ENCODE measurements at regions not wholly inside any gene's neighbourhood (a gene's known extent, or its start where the extent isn't known, plus 50 kb on each side); places are given as distances from the start of the nearest gene placed in this dataset.
"Not testable (repeated sequence)": the region's sequence is repeated elsewhere in the genome, so short reads cannot be mapped to it uniquely, and the experiment has no call there.

- no CpG with 5 or more reads among the region's 3 CpGs for whole genome bisulfite sequencing, 2 donors (ENCODE audit: extremely low coverage in 2 of 2, insufficient read length in 2 of 2, insufficient replicate concordance in 1 of 2)
- not testable (repeated sequence) for H3K23ac ChIP-seq (ENCODE audit: low read depth, low read length, poor library complexity); H3K4me2 ChIP-seq (ENCODE audit: insufficient read depth, low read length, poor library complexity, severe bottlenecking); H2BK12ac ChIP-seq (ENCODE audit: low read length); H3K9ac ChIP-seq (ENCODE audit: low read depth, low read length, poor library complexity); H3K36me3 ChIP-seq (replicated peaks in 1 of 2; ENCODE audit: control insufficient read depth in 2 of 2, insufficient read depth in 2 of 2, low read length in 2 of 2); H3K27me3 ChIP-seq (ENCODE audit: control insufficient read depth in 3 of 3, insufficient read depth in 3 of 3, low read depth in 1 of 3, low read length in 3 of 3); H3K4me3 ChIP-seq (ENCODE audit: low read length in 2 of 2); DNase-seq (ENCODE audit: low spot score); H4K91ac ChIP-seq (ENCODE audit: low read depth, low read length, poor library complexity); H2BK15ac ChIP-seq (ENCODE audit: low read length); H4K8ac ChIP-seq (ENCODE audit: low read depth, low read length); H2AK5ac ChIP-seq (ENCODE audit: low read depth, low read length); H2AFZ ChIP-seq (ENCODE audit: low read length); H3K4me1 ChIP-seq (ENCODE audit: control insufficient read depth in 2 of 2, insufficient read depth in 1 of 2, low read depth in 1 of 2, low read length in 2 of 2); H3K14ac ChIP-seq (ENCODE audit: low read length); H3K18ac ChIP-seq (ENCODE audit: low read length); H3K4ac ChIP-seq (ENCODE audit: low read length); H3K27ac ChIP-seq (replicated peaks; ENCODE audit: low read length); H2BK5ac ChIP-seq (ENCODE audit: low read length); H2BK120ac ChIP-seq (ENCODE audit: low read depth, low read length); H3K79me1 ChIP-seq (ENCODE audit: low read depth, low read length); H3K9me3 ChIP-seq (replicated peaks in 1 of 2; ENCODE audit: control insufficient read depth in 2 of 2, insufficient read depth in 1 of 2, low read depth in 1 of 2, low read length in 2 of 2)
Observed at GRCh38 chr2:131309833-131310232, 54.1 kb downstream of the RAB6D start.

- H2AK5ac ChIP-seq (ENCODE audit: low read depth, low read length); H2BK120ac ChIP-seq (ENCODE audit: low read depth, low read length); H4K8ac ChIP-seq (ENCODE audit: low read depth, low read length); H4K91ac ChIP-seq (ENCODE audit: low read depth, low read length, poor library complexity); H3K14ac ChIP-seq (ENCODE audit: low read length); H2BK5ac ChIP-seq (ENCODE audit: low read length); H3K27ac ChIP-seq (replicated peaks; ENCODE audit: low read length); H3K4me3 ChIP-seq (ENCODE audit: low read length in 2 of 2); H3K36me3 ChIP-seq (replicated peaks in 1 of 2; ENCODE audit: control insufficient read depth in 2 of 2, insufficient read depth in 2 of 2, low read length in 2 of 2); H2AFZ ChIP-seq (ENCODE audit: low read length); H3K4me1 ChIP-seq (ENCODE audit: control insufficient read depth in 2 of 2, insufficient read depth in 1 of 2, low read depth in 1 of 2, low read length in 2 of 2); H3K27me3 ChIP-seq (ENCODE audit: control insufficient read depth in 3 of 3, insufficient read depth in 3 of 3, low read depth in 1 of 3, low read length in 3 of 3); H3K18ac ChIP-seq (ENCODE audit: low read length); H3K9ac ChIP-seq (ENCODE audit: low read depth, low read length, poor library complexity); H3K79me1 ChIP-seq (ENCODE audit: low read depth, low read length); H3K4me2 ChIP-seq (ENCODE audit: insufficient read depth, low read length, poor library complexity, severe bottlenecking); H3K9me3 ChIP-seq (replicated peaks in 1 of 2; ENCODE audit: control insufficient read depth in 2 of 2, insufficient read depth in 1 of 2, low read depth in 1 of 2, low read length in 2 of 2); H3K23ac ChIP-seq (ENCODE audit: low read depth, low read length, poor library complexity); H3K4ac ChIP-seq (ENCODE audit: low read length); H2BK12ac ChIP-seq (ENCODE audit: low read length); H2BK15ac ChIP-seq (ENCODE audit: low read length): not testable (repeated sequence)
- WGBS, 2 donors (ENCODE audit: extremely low coverage in 2 of 2, insufficient read length in 2 of 2, insufficient replicate concordance in 1 of 2), result no CpG with 5 or more reads among the region's 34 CpGs
- peak; percentile 1 for DNase-seq (ENCODE audit: low spot score)
Observed at GRCh38 chr2:131300153-131300552, 63.8 kb downstream of the RAB6D start.

- H2BK5ac ChIP-seq (ENCODE audit: low read length); DNase-seq (ENCODE audit: low spot score); H3K9ac ChIP-seq (ENCODE audit: low read depth, low read length, poor library complexity); H3K9me3 ChIP-seq (replicated peaks in 1 of 2; ENCODE audit: control insufficient read depth in 2 of 2, insufficient read depth in 1 of 2, low read depth in 1 of 2, low read length in 2 of 2); H3K79me1 ChIP-seq (ENCODE audit: low read depth, low read length); H2AFZ ChIP-seq (ENCODE audit: low read length); H2AK5ac ChIP-seq (ENCODE audit: low read depth, low read length); H3K4ac ChIP-seq (ENCODE audit: low read length); H3K4me1 ChIP-seq (ENCODE audit: control insufficient read depth in 2 of 2, insufficient read depth in 1 of 2, low read depth in 1 of 2, low read length in 2 of 2); H2BK120ac ChIP-seq (ENCODE audit: low read depth, low read length); H3K27ac ChIP-seq (replicated peaks; ENCODE audit: low read length); H3K14ac ChIP-seq (ENCODE audit: low read length); H4K91ac ChIP-seq (ENCODE audit: low read depth, low read length, poor library complexity); H3K27me3 ChIP-seq (ENCODE audit: control insufficient read depth in 3 of 3, insufficient read depth in 3 of 3, low read depth in 1 of 3, low read length in 3 of 3); H3K18ac ChIP-seq (ENCODE audit: low read length); H3K23ac ChIP-seq (ENCODE audit: low read depth, low read length, poor library complexity); H2BK15ac ChIP-seq (ENCODE audit: low read length); H2BK12ac ChIP-seq (ENCODE audit: low read length); H3K4me3 ChIP-seq (ENCODE audit: low read length in 2 of 2); H4K8ac ChIP-seq (ENCODE audit: low read depth, low read length); H3K4me2 ChIP-seq (ENCODE audit: insufficient read depth, low read length, poor library complexity, severe bottlenecking); H3K36me3 ChIP-seq (replicated peaks in 1 of 2; ENCODE audit: control insufficient read depth in 2 of 2, insufficient read depth in 2 of 2, low read length in 2 of 2): not testable (repeated sequence)
- no CpG with 5 or more reads among the region's 8 CpGs for WGBS, 2 donors (ENCODE audit: extremely low coverage in 2 of 2, insufficient read length in 2 of 2, insufficient replicate concordance in 1 of 2)
Observed at GRCh38 chr2:131277857-131278256, 68.5 kb downstream of the POTEE start.

GRCh38 chr2:131277289-131277688 is 68.0 kb downstream of the POTEE start:
- H3K9me3 ChIP-seq (replicated peaks in 1 of 2; ENCODE audit: control insufficient read depth in 2 of 2, insufficient read depth in 1 of 2, low read depth in 1 of 2, low read length in 2 of 2); H4K91ac ChIP-seq (ENCODE audit: low read depth, low read length, poor library complexity); H3K36me3 ChIP-seq (replicated peaks in 1 of 2; ENCODE audit: control insufficient read depth in 2 of 2, insufficient read depth in 2 of 2, low read length in 2 of 2); H3K27me3 ChIP-seq (ENCODE audit: control insufficient read depth in 3 of 3, insufficient read depth in 3 of 3, low read depth in 1 of 3, low read length in 3 of 3); H2AK5ac ChIP-seq (ENCODE audit: low read depth, low read length); H3K18ac ChIP-seq (ENCODE audit: low read length); H3K14ac ChIP-seq (ENCODE audit: low read length); DNase-seq (ENCODE audit: low spot score); H3K27ac ChIP-seq (replicated peaks; ENCODE audit: low read length); H3K23ac ChIP-seq (ENCODE audit: low read depth, low read length, poor library complexity); H3K4ac ChIP-seq (ENCODE audit: low read length); H3K79me1 ChIP-seq (ENCODE audit: low read depth, low read length); H3K4me2 ChIP-seq (ENCODE audit: insufficient read depth, low read length, poor library complexity, severe bottlenecking); H3K4me1 ChIP-seq (ENCODE audit: control insufficient read depth in 2 of 2, insufficient read depth in 1 of 2, low read depth in 1 of 2, low read length in 2 of 2); H3K4me3 ChIP-seq (ENCODE audit: low read length in 2 of 2); H2BK5ac ChIP-seq (ENCODE audit: low read length); H3K9ac ChIP-seq (ENCODE audit: low read depth, low read length, poor library complexity); H2AFZ ChIP-seq (ENCODE audit: low read length); H4K8ac ChIP-seq (ENCODE audit: low read depth, low read length); H2BK12ac ChIP-seq (ENCODE audit: low read length); H2BK120ac ChIP-seq (ENCODE audit: low read depth, low read length); H2BK15ac ChIP-seq (ENCODE audit: low read length): not testable (repeated sequence)
- WGBS, 2 donors (ENCODE audit: extremely low coverage in 2 of 2, insufficient read length in 2 of 2, insufficient replicate concordance in 1 of 2), result no CpG with 5 or more reads among the region's 11 CpGs
